Trophoblast cell (in vitro differentiated cells and primary cell): ENCODE measurements at regions not wholly inside any gene's neighbourhood (a gene's known extent, or its start where the extent isn't known, plus 50 kb on each side); places are given as distances from the start of the nearest gene placed in this dataset.

Source experiments
- DNase-seq, 2 donors: peaks; one replicate each; pipeline ENCODE4 v3.0.0-alpha.2; 2016
- H2AFZ ChIP-seq: 2 replicates; pipeline ENCODE4 v1.6.1; 2013; ENCODE audit warnings: low read length, moderate library complexity, mild to moderate bottlenecking; ENCODE audit not compliant: insufficient read depth, poor library complexity
- H2AK5ac ChIP-seq: 2 replicates; pipeline ENCODE4 v1.6.1; 2013; ENCODE audit warnings: mild to moderate bottlenecking, low read length
- H2BK120ac ChIP-seq: 2 replicates; pipeline ENCODE4 v1.6.1; 2013; ENCODE audit warnings: low read length, mild to moderate bottlenecking, moderate library complexity; ENCODE audit not compliant: insufficient read depth, poor library complexity
- H2BK12ac ChIP-seq: 2 replicates; pipeline ENCODE4 v1.6.1; 2013; ENCODE audit warnings: mild to moderate bottlenecking, low read length, moderate library complexity
- H2BK5ac ChIP-seq: 2 replicates; pipeline ENCODE4 v1.6.1; 2013; ENCODE audit warnings: low read length, low read depth, moderate library complexity, mild to moderate bottlenecking; ENCODE audit not compliant: poor library complexity
- H3K14ac ChIP-seq: 2 replicates; pipeline ENCODE4 v1.6.1; 2013; ENCODE audit warnings: mild to moderate bottlenecking, low read length
- H3K18ac ChIP-seq: 2 replicates; pipeline ENCODE4 v1.6.1; 2013; ENCODE audit warnings: mild to moderate bottlenecking, low read length
- H3K23ac ChIP-seq: 2 replicates; pipeline ENCODE4 v1.6.1; 2013; ENCODE audit warnings: low read length
- H3K27ac ChIP-seq: 2 replicates; pipeline ENCODE4 v1.5.1; 2013; ENCODE audit warnings: low read depth, mild to moderate bottlenecking, inconsistent platforms, low read length, moderate library complexity
- H3K27me3 ChIP-seq: 2 replicates; pipeline ENCODE4 v1.6.1; 2013; ENCODE audit warnings: inconsistent platforms, mild to moderate bottlenecking, low read length, moderate library complexity; ENCODE audit not compliant: insufficient read depth
- H3K36me3 ChIP-seq, 2 experiments: 1 replicate in 1 of 2; 2 replicates in 1 of 2; pipeline ENCODE4 v1.6.1; 2013; ENCODE audit warnings: low read length in 2 of 2, mild to moderate bottlenecking in 2 of 2, moderate library complexity in 1 of 2; ENCODE audit not compliant: insufficient read depth in 2 of 2, control insufficient read depth in 1 of 2
- H3K4ac ChIP-seq: 2 replicates; pipeline ENCODE4 v1.6.1; 2013; ENCODE audit warnings: low read depth, mild to moderate bottlenecking, low read length, moderate library complexity
- H3K4me1 ChIP-seq, 2 experiments: 1 replicate in 1 of 2; 2 replicates in 1 of 2; pipeline ENCODE4 v1.6.1; 2013; ENCODE audit warnings: low read length in 2 of 2, mild to moderate bottlenecking in 2 of 2, moderate library complexity in 1 of 2; ENCODE audit not compliant: insufficient read depth in 2 of 2, control insufficient read depth in 1 of 2
- H3K4me2 ChIP-seq: 2 replicates; pipeline ENCODE4 v1.6.1; 2013; ENCODE audit warnings: inconsistent platforms, mild to moderate bottlenecking, low read length, moderate library complexity
- H3K4me3 ChIP-seq: 2 replicates; pipeline ENCODE4 v1.5.1; 2013; ENCODE audit warnings: mild to moderate bottlenecking, low read depth, low read length, inconsistent platforms
- H3K79me1 ChIP-seq: one replicate; pipeline ENCODE4 v1.6.1; 2013; ENCODE audit warnings: low read length
- H3K79me2 ChIP-seq: 2 replicates; pipeline ENCODE4 v1.6.1; 2013; ENCODE audit warnings: low read length, mild to moderate bottlenecking; ENCODE audit not compliant: control insufficient read depth, insufficient read depth, poor library complexity
- H3K9ac ChIP-seq: 2 replicates; pipeline ENCODE4 v1.6.1; 2013; ENCODE audit warnings: mild to moderate bottlenecking, low read length
- H3K9me3 ChIP-seq: 2 replicates; pipeline ENCODE4 v1.6.1; 2013; ENCODE audit warnings: low read depth, mild to moderate bottlenecking, control low read depth, inconsistent platforms, low read length; ENCODE audit not compliant: insufficient read depth
- H4K12ac ChIP-seq: 2 replicates; pipeline ENCODE4 v1.6.1; 2013; ENCODE audit warnings: low read depth, mild to moderate bottlenecking, low read length, moderate library complexity
- H4K8ac ChIP-seq: 2 replicates; pipeline ENCODE4 v1.6.1; 2013; ENCODE audit warnings: low read depth, mild to moderate bottlenecking, low read length, moderate library complexity
- H4K91ac ChIP-seq: one replicate; pipeline ENCODE4 v1.6.1; 2013; ENCODE audit warnings: low read depth, mild to moderate bottlenecking, low read length, moderate library complexity
- WGBS: extraction: QIAGEN DNeasy Blood & Tissue Kit; methylation state at CpG from one replicate; pipeline ENCODE4 v1.1.7; 2013; ENCODE audit warnings: missing lambda C conversion rate; ENCODE audit not compliant: insufficient read length, insufficient coverage; ENCODE audit errors: extremely low coverage; 5-methylcytosine and 5-hydroxymethylcytosine counted together

GRCh38 chr15:62505762-62506161 lies 340.7 kb upstream of the C2CD4B start:
- Histone ChIP-seq H4K8ac (no peak overlapping the region), H2BK12ac (no peak overlapping the region), H3K9me3 (no peaks in the 10 kb centered on the region), H3K27ac (no peak overlapping the region), H2AFZ (no peak overlapping the region), H3K18ac (no peak overlapping the region), H2BK5ac (no peak overlapping the region), H3K4me2 (no peak overlapping the region), H3K23ac (no peak overlapping the region), H3K4ac (no peak overlapping the region), H3K36me3 (no peaks in the 10 kb centered on the region), H3K27me3 (no peaks in the 10 kb centered on the region), H3K4me3 (no peak overlapping the region), H3K79me1 (peaks cover 10% of the 10 kb centered on the region), H3K79me2 (no peaks in the 10 kb centered on the region), H3K4me1 (peaks cover 10 to 24% of the 10 kb centered on the region in 2 experiments), H4K91ac (no peak overlapping the region), H3K9ac (no peak overlapping the region), H2BK120ac (peak overlapping the region; percentile 27), H2AK5ac (no peak overlapping the region), H4K12ac (no peak overlapping the region), H3K14ac (no peak overlapping the region)
- no CpG with 5 or more reads among the region's 6 CpGs for WGBS
- no peak for DNase-seq

DNA sequence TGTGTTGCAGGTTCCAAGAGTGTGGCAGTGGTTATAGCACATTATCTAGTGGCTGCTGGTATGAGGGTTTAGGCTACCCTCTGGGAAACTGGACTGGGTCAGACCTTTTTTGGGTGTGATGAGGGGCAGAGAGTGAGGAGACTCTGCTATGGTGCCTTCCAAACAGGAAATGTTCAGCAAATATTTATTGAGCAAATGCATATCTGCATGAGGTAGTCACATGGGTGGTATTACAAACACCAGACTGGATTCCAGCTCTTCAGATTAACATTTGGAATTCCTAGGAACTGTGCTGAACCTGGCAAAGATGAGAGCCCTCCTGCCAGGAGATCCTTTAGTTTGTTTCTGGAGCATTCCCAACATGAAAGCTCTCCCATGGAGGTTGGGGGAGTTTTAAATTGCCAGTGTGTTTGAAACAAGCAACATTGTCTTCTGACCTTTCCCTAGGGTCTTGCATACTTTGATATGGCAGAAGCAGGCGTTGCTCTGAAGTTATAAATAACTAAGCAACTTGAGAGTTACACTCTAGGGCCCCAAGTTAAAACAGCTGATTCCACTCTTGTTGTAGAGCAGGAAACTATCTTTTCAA lies 341.2 kb upstream of the C2CD4B start:
- no peak overlapping the region for H3K9ac ChIP-seq
- no peak overlapping the region for H3K23ac ChIP-seq
- no peak overlapping the region for H3K4me3 ChIP-seq
- peaks cover 8% of the 10 kb centered on the region for H3K79me1 ChIP-seq
- H3K9me3 ChIP-seq: no peaks in the 10 kb centered on the region
- no peak overlapping the region for H3K27ac ChIP-seq
- H2BK120ac ChIP-seq: peak overlapping the region; percentile 27
- no peaks in the 10 kb centered on the region for H3K36me3 ChIP-seq
- H3K18ac ChIP-seq: peak overlapping the region; percentile 61
- H3K27me3 ChIP-seq: no peaks in the 10 kb centered on the region
- no peak overlapping the region for H3K4me2 ChIP-seq
- H3K4me1 ChIP-seq: peaks cover 10 to 24% of the 10 kb centered on the region in 2 experiments
- H3K14ac ChIP-seq: no peak overlapping the region
- H2BK5ac ChIP-seq: peak overlapping the region; percentile 30
- WGBS: no CpG with 5 or more reads among the region's 1 CpG
- no peak overlapping the region for H2AFZ ChIP-seq
- no peak overlapping the region for H4K12ac ChIP-seq
- no peak overlapping the region for H2BK12ac ChIP-seq
- no peak overlapping the region for H4K91ac ChIP-seq
- H4K8ac ChIP-seq: no peak overlapping the region
- peak in 1 of 2 donors; percentile 70 for DNase-seq
- H3K4ac ChIP-seq: no peak overlapping the region
- H3K79me2 ChIP-seq: no peaks in the 10 kb centered on the region
- H2AK5ac ChIP-seq: no peak overlapping the region

DNA sequence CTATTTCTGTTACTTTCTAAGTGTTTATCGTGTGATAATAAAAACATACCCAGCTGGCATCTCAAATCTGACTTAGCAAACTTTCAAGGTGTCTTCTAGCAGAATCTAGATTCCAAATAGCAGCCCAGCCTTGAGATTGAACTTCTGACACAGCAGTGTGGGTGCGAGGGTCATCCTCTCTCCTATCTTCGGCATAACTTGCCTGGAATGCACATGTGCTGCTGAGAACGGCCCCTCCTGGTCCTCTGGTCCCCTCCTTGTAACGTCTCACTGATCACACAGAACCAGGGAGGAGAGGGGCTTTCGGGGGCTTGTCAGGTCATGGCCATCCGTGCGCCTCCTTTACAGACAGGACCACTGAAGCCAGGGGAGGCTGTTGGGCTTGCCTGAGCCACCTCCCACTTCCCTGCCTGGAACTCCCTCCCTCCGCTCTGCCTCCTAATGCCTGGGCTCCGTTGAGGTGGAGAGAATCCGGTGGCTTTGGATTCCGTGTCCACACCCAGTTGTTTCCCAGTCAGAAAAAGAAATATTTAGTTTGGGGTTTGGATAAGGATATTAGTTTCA lies 344.4 kb upstream of the C2CD4B start:
- Histone ChIP-seq H3K4me3 (no peak overlapping the region), H2BK12ac (no peak overlapping the region), H2AFZ (no peak overlapping the region), H4K8ac (no peak overlapping the region), H3K36me3 (no peaks in the 10 kb centered on the region), H3K4me2 (no peak overlapping the region), H3K79me2 (no peaks in the 10 kb centered on the region), H2BK120ac (no peak overlapping the region), H3K4me1 (peaks cover 9 to 14% of the 10 kb centered on the region in 2 experiments), H4K91ac (no peak overlapping the region), H3K9ac (no peak overlapping the region), H3K79me1 (no peaks in the 10 kb centered on the region), H3K18ac (no peak overlapping the region), H3K23ac (no peak overlapping the region), H3K14ac (no peak overlapping the region), H2BK5ac (no peak overlapping the region), H3K27me3 (no peaks in the 10 kb centered on the region), H3K27ac (no peak overlapping the region), H3K9me3 (no peaks in the 10 kb centered on the region), H2AK5ac (no peak overlapping the region), H4K12ac (no peak overlapping the region), H3K4ac (no peak overlapping the region)
- WGBS: no CpG with 5 or more reads among the region's 12 CpGs
- no peak for DNase-seq

DNA sequence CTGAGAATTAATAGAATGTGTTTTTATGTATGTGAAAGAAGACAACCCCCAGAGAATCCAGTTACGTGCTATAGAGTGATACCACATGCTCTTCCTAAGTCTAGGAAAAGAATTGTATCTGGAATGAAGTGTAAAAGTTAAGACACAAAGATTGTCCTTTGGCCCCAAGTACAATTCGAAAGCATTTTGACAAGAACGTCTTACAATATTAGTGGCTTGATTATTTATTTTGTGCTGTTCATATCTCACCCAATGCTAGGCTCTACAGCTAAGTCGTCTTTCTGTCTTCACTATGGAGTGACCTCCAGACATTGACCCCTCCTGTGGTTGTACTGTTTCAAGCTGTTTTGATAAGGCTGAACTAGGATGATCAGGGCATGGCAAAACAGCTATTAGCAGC lies 345.7 kb upstream of the C2CD4B start:
- no peak overlapping the region for H3K4me2 ChIP-seq
- H3K27ac ChIP-seq: no peak overlapping the region
- H3K79me1 ChIP-seq: no peaks in the 10 kb centered on the region
- no peak overlapping the region for H4K8ac ChIP-seq
- H4K12ac ChIP-seq: no peak overlapping the region
- no peaks in the 10 kb centered on the region for H3K27me3 ChIP-seq
- WGBS: no CpG with 5 or more reads among the region's 4 CpGs
- H3K9me3 ChIP-seq: no peaks in the 10 kb centered on the region
- no peak overlapping the region for H3K14ac ChIP-seq
- no peaks in the 10 kb centered on the region for H3K79me2 ChIP-seq
- no peak overlapping the region for H3K18ac ChIP-seq
- no peak overlapping the region for H2BK5ac ChIP-seq
- no peak overlapping the region for H3K9ac ChIP-seq
- no peak for DNase-seq
- H2AK5ac ChIP-seq: no peak overlapping the region
- H4K91ac ChIP-seq: no peak overlapping the region
- no peak overlapping the region for H3K4ac ChIP-seq
- no peak overlapping the region for H3K23ac ChIP-seq
- no peak overlapping the region for H2AFZ ChIP-seq
- H3K4me3 ChIP-seq: no peak overlapping the region
- H3K4me1 ChIP-seq: peaks cover 7 to 10% of the 10 kb centered on the region in 2 experiments
- no peak overlapping the region for H2BK12ac ChIP-seq
- H3K36me3 ChIP-seq: no peaks in the 10 kb centered on the region
- H2BK120ac ChIP-seq: no peak overlapping the region
